A673 (cell line): ENCODE measurements at regions not wholly inside any gene's neighbourhood (a gene's known extent, or its start where the extent isn't known, plus 50 kb on each side); places are given as distances from the start of the nearest gene placed in this dataset.

Experiments used
- BruUV-seq: library from RNA; stranded (reverse); fragments of 400-500 nt; replicated peaks from 2 replicates; lab custom pipeline; 2021; lab: Mats Ljungman, UMichigan
- CTCF ChIA-PET: fragments of 300-600 bp; sonication (Branson Sonifier 250); formaldehyde crosslinking; loops from one replicate; lab custom pipeline; 2022; ENCODE audit warnings: antibody characterized with exemption; lab: Charles Lee
- POLR2A ChIA-PET: fragments of 300-600 bp; sonication (Branson Sonifier 250); formaldehyde crosslinking; loops from one replicate; lab custom pipeline; 2022; ENCODE audit warnings: antibody characterized with exemption; ENCODE audit not compliant: low non-redundant PET; lab: Charles Lee
- DNase-seq: peaks from one replicate; pipeline ENCODE4 v3.0.0-alpha.2; 2015; ENCODE audit warnings: low spot score
- H3K27ac ChIP-seq: fragments of 200-600 bp; sonication (generic); 2 replicates; pipeline ENCODE4 v1.5.1; 2016; ENCODE audit warnings: mixed run types, low read depth, mild to moderate bottlenecking, mixed read lengths, antibody characterized with exemption, low read length; ENCODE audit not compliant: poor library complexity, severe bottlenecking
- H3K27me3 ChIP-seq: fragments of 200-600 bp; sonication (generic); replicated peaks from 2 replicates; pipeline ENCODE4 v1.6.1; 2017; ENCODE audit warnings: mixed run types, low read depth, mild to moderate bottlenecking, mixed read lengths, antibody characterized with exemption, low read length; ENCODE audit not compliant: insufficient read depth, poor library complexity
- H3K36me3 ChIP-seq: fragments of 200-600 bp; sonication (generic); 2 replicates; pipeline ENCODE4 v1.6.1; 2016; ENCODE audit warnings: mixed run types, mild to moderate bottlenecking, mixed read lengths, antibody characterized with exemption, low read length; ENCODE audit not compliant: insufficient read depth, poor library complexity, severe bottlenecking
- H3K4me1 ChIP-seq: fragments of 200-600 bp; sonication (generic); 2 replicates; pipeline ENCODE4 v1.6.1; 2017; ENCODE audit warnings: mixed run types, mild to moderate bottlenecking, mixed read lengths, antibody characterized with exemption, low read length; ENCODE audit not compliant: insufficient read depth, poor library complexity, severe bottlenecking
- H3K4me3 ChIP-seq: fragments of 200-600 bp; sonication (generic); 2 replicates; pipeline ENCODE4 v1.5.1; 2016; ENCODE audit warnings: low read depth, mixed run types, mild to moderate bottlenecking, mixed read lengths, low read length; ENCODE audit not compliant: poor library complexity, severe bottlenecking
- H3K9me3 ChIP-seq: fragments of 200-600 bp; sonication (generic); 2 replicates; pipeline ENCODE4 v1.6.1; 2016; ENCODE audit warnings: mixed run types, low read depth, mild to moderate bottlenecking, mixed read lengths, antibody characterized with exemption, low read length; ENCODE audit not compliant: poor library complexity, severe bottlenecking
- EZH2 ChIP-seq: fragments of 200-600 bp; sonication (generic); IDR thresholded peaks from 2 replicates; pipeline ENCODE4 v1.6.1; 2017; ENCODE audit warnings: borderline replicate concordance, low read depth, mild to moderate bottlenecking, mixed read lengths, antibody characterized with exemption, low read length; ENCODE audit not compliant: poor library complexity, severe bottlenecking
- intact Hi-C: fragments of 100-400 bp; cut with micrococcal nuclease; formaldehyde crosslinking; loops from one replicate; pipeline ENCODE4 v1.10.0; 2022; ENCODE audit not compliant: unreplicated experiment
- TF ChIP-seq, protein P1 (sequence below): fragments of 300-800, 200-600 bp; sonication (generic); conservative IDR thresholded peaks from 2 replicates; pipeline ENCODE4 v1.5.1; 2017; ENCODE audit warnings: low read depth, mild to moderate bottlenecking, antibody characterized with exemption, low read length, moderate library complexity, mixed read lengths

DNA sequence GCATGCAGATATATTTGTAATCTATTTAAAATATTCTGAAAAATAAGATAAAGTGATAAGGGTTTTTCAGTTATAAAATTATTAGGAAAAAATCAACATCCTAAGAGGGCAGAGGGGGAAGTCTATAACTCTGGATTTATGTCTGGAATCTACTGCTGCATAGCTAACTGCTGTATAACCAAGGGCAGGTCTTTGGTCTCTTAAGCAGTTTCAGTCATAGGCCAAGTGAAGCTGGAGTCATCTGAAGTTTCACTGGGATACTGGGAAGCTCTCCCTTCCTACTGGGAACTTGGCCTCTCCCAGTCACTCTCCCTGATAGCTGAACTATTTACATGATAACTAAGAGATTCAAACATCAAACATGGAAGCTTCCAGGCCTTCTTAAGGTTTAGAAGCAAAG lies 1409.9 kb upstream of the PCDH7 start:
- H3K9me3 ChIP-seq = no peaks in the 10 kb centered on the region
- H3K27ac ChIP-seq = no peak overlapping the region
- H3K4me1 ChIP-seq = peaks cover 6% of the 10 kb centered on the region
- BruUV-seq = no TSS peak
- CTCF ChIA-PET = no interaction called here
- H3K4me3 ChIP-seq = no peak overlapping the region
- no peak for DNase-seq
- H3K27me3 ChIP-seq = no peaks in the 10 kb centered on the region
- TF ChIP-seq, protein P1, sequence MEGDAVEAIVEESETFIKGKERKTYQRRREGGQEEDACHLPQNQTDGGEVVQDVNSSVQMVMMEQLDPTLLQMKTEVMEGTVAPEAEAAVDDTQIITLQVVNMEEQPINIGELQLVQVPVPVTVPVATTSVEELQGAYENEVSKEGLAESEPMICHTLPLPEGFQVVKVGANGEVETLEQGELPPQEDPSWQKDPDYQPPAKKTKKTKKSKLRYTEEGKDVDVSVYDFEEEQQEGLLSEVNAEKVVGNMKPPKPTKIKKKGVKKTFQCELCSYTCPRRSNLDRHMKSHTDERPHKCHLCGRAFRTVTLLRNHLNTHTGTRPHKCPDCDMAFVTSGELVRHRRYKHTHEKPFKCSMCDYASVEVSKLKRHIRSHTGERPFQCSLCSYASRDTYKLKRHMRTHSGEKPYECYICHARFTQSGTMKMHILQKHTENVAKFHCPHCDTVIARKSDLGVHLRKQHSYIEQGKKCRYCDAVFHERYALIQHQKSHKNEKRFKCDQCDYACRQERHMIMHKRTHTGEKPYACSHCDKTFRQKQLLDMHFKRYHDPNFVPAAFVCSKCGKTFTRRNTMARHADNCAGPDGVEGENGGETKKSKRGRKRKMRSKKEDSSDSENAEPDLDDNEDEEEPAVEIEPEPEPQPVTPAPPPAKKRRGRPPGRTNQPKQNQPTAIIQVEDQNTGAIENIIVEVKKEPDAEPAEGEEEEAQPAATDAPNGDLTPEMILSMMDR = no peak
- intact Hi-C loops = no loop called here
- no peaks in the 10 kb centered on the region for H3K36me3 ChIP-seq
- POLR2A ChIA-PET = no interaction called here

DNA sequence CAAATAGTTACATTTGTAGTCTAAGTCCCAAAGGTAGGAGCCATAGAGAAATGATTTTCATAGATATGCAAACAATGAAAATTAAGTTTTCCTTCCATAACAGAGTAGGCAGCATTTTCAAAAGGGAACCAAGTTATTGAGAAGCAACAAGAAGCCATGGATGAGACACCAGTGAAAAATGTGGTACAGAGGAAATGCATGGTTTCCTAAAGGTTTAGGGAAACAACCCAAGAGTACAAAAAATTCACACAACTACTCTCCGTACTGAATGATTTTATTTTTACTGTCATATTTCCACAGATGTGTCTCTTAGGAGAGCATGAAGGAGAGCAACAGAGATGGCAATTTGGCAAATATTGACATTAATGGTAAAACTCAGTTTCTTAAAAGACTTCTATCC lies 1408.9 kb upstream of the PCDH7 start:
- peaks cover 6% of the 10 kb centered on the region for H3K4me1 ChIP-seq
- H3K9me3 ChIP-seq = no peaks in the 10 kb centered on the region
- no peaks in the 10 kb centered on the region for H3K36me3 ChIP-seq
- no peak for TF ChIP-seq EZH2
- TF ChIP-seq, protein P1 = no peak
- H3K27me3 ChIP-seq = no peaks in the 10 kb centered on the region
- ChIA-PET POLR2A (no interaction called here), CTCF (no interaction called here)
- no TSS peak for BruUV-seq
- no peak overlapping the region for H3K4me3 ChIP-seq
- intact Hi-C loops = no loop called here
- no peak overlapping the region for H3K27ac ChIP-seq
- DNase-seq = no peak

DNA sequence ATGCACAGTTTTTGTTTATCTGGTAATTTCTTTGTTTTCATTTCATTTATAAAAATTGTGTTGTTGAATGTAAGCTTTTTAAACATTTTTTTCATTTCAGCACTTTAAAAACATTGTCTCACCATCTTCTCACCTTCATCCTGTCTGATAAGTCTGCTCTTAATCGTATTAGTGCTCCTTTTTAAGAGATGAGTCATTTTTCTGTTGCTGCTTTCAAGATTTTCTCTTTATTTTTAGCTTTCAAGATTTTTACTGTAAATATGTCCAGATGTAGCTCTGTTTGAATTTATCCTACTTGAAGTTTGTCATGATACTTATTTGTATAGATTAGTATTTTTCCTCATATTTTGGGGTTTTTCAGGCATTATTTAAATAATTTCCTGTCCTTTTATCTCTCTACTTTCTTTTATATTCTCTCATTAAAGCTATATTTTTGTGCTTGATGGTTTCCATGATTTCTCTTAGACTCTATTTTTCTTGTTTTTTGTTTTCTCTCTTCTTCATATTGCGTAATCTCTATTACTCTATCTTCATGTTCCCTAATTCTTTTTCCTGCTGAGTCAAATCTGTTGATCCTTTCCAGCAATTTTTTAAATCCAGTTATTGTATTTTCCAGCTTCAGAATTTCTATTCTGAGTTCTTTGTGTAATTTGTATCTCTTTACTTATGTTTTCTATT lies 1400.4 kb upstream of the PCDH7 start:
- Histone ChIP-seq H3K4me3 (no peak overlapping the region), H3K4me1 (peaks cover 11% of the 10 kb centered on the region), H3K36me3 (no peaks in the 10 kb centered on the region), H3K9me3 (peaks cover 5% of the 10 kb centered on the region), H3K27ac (no peak overlapping the region), H3K27me3 (no peaks in the 10 kb centered on the region)
- ChIA-PET CTCF (no interaction called here), POLR2A (no interaction called here)
- BruUV-seq = no TSS peak
- peak; percentile 12 for DNase-seq
- no peak for TF ChIP-seq EZH2
- TF ChIP-seq, protein P1 = no peak
- intact Hi-C loops = no loop called here
